COR-L47 (cell line): ENCODE measurements at regions not wholly inside any gene's neighbourhood (a gene's known extent, or its start where the extent isn't known, plus 50 kb on each side); places are given as distances from the start of the nearest gene placed in this dataset.

ENCODE experiments used
- DNase-seq: peaks from one replicate; lab custom pipeline; 2025; lab: John Stamatoyannopoulos, UW

DNA sequence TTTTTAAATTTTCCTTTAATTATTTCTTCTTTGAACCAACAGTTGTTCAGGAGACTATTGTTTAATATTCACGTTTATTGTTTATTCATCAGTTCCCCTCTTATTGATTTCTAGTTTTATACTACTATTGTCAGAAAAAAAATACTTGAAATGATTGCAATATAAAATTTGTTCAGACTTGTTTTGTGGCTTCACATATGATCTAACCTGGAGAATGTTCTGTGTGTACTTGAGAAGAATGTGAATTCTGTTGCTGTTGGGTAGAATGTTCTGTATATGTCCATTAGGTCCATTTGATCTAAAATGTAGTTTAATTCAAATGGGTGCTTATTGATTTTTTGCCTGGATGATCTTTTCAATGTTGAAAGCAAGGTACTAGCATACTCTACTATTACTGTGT is 408.7 kb upstream of the RIOK2 start:
- no peak for DNase-seq

DNA sequence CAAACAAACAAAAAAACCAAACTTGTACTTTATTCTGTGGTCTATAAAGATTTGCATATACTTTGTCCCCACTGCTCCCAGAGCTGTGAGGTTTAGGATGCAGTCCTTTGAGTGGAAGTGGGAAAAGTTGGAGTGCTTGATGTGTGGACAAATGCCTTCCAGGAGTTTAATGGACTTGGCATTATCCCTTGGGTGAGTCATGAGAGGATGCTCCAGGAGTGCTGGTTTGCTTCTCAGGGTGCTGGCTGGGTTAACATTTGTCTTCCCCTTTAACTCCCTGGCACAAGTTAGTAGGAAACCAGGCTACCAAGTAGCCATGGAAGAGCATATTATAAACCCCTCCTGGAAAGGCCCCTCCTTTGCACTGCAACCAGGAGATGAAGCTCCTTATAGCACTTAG is 417.4 kb upstream of the RIOK2 start:
- DNase-seq = no peak

DNA sequence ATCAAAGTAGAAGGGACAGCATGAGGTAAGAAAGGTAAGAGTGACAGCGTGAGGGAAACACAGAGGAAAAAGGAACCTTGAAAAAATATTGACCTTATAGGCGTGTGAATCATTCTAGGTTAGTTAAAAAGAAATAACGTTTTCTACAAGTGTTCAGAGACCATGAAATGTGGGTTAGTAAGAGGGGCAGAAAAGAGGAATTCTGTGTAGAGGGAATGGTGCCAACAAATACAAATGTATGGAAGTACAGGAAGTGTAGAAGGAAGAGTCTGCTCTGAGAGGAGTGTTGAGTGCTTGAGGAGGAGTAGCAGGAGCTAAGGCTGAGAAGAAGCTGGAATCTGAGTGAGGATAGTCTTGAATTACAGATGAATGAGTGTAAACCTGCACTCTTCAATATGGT is 418.6 kb upstream of the RIOK2 start:
- no peak for DNase-seq

DNA sequence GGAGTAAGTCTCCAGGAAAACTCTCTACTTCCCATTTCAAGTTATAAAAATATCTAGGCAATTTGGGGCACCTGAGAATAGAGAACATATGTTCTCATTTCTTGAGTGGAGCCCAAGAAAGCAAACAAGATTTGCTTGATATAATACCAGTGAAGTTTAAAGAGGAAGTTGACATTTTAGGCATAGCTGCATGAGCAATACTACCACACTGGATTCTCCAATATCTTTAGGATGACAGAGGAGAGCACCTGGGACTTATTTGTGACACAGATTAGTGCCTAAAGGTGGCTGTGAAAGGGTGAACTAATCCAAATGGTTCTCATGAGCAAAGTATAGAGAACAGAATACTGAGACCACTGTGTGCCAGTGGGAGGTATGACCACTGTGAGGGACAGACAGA is 423.5 kb upstream of the RIOK2 start:
- no peak for DNase-seq

DNA sequence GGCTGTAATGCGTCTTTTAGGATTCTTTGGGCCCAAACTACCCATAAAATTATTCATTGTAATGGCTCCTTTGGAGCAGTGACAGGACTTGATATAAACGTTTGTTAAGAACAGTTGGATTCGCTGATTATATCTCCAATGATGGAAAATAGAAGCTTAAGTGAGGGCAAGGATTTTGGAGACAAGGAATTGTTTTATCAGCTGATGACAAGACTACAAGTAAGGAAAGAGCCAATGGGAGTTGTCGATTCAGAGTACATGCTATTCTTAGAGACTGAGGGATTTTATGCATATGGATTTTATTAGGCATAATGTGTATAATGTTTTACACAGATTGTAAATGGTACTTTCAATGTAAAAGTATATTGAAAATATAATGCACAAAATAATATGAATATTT is 425.5 kb upstream of the RIOK2 start:
- no peak for DNase-seq

DNA sequence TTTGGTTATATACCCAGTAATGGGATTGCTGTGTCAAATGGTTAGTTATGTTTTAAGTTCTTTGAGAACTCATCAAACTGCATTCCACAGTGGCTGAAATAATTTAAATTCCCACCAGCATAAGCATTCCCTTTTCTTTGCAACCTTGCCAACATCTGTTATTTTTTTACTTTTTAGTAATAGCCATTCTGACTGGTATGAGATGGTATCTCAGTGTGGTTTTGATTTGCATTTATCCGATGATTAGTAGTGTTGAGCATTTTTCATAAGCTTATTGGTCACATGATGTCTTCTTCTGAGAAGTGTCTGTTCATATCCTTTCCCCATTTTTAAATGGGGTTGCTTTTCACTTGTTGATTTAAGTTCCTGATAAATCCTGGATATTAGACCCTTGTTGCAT is 435.7 kb upstream of the RIOK2 start:
- DNase-seq = no peak

DNA sequence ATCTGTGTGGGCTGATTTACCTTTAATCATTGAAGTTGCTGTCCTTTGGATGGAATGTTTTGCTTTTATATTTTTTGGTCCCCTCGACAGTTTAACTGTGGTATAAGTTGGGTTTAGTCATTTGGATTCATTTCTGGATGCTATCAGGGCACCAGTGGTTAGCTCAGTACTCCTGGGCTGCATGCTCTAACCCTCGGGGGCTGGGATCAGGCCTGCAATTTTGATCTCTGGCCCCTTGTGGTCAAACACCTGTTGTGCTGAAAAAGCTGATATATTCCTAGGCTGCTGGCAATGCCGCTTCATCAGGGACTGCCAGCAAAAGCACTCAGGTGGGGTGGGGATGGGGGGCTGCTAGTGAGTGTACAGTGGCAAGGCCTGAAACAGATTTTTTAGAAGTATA is 440.4 kb upstream of the RIOK2 start:
- no peak for DNase-seq

DNA sequence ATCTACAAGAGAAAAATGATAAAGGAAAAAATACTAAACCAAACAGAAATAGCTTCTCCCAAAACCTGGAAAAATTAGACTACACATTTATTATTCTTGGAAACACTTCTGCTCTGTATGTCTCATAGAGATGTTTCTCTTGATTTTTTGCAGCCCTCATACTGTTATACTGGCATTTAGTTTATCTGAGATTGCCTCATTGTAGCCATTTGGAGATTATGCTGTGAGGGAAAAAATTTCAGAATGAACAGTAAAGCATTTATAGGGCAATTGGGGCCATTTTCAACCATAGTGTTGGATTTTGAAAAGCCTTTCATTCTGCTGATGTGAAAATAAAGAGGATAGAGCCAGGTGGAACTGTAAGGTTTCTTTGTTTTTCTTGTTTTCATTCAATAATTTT is 441.8 kb upstream of the RIOK2 start:
- DNase-seq = no peak

DNA sequence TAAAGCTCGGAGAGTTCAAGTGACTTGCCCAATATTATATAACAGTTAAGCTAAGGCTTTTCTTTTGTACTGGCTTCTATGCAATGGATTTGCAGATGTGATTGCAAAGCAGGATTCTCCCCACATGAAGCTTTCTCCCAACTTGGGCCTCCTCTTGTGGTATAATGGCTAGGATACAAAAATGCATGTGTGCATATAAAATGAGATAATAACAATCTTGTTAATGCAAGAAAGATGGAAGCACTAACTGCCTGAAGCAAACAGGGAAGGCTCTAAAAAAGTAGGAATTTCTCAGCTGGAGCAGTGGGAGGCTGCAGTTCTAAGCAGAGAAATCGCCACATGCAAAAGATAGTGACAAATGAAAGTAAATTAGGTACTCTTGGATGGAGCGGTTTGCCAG is 444.2 kb upstream of the RIOK2 start:
- DNase-seq = no peak

DNA sequence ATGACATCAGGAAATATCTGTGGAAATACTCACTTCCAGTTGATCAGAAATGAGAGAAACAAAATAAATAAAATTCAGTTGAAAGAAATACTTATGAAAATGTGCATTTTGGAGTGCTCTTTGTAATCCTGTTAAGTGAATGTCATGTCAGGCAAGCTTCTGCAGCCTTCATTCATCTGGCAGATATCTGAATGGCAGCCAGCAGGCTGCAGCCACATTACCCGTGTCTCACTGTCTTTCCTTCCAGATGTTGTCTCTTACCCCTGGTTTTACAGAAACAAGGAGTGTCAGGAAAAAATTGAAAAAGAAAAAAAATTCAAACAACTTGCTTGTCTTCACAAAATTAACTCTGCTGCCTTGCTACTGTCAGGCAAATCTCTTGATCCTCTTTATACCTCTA is 445.0 kb upstream of the RIOK2 start:
- DNase-seq = no peak

DNA sequence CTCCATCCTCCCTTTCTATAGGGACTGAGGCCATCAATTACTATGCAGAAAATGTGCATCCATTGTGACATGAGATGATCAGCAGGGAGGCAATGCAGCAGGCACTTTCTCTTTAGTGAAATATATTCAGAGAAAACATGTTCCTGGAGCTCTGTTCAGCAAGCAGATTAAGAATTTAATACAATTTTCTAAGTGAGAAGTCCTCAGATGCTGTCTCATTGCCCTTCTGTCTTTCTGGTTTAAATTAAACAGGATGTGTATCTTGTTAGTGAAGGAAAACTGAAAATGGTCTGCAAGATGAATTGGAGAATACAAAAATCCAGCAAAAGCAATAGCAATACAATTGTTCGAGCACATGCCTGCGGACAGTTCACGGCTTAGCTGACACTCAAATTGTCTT is 445.8 kb upstream of the RIOK2 start:
- no peak for DNase-seq

DNA sequence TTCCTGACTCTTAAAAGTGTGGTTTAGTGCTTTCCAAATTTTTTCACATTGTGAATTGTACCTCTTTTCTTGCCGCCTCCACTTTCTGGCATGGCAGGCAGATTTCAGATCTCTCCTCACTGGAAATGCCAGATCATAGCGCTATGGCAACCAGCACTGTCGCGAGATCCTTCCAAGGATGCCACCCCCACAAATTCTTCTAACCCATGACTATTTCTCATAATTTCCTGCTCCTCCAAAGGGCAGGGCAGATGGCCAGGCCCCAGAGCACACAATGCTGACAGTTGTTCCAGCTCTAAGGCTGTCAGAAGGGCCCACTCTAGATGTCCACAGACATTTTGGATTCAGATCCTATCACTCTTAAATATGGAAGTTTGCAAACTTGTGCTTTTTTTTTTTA is 446.2 kb upstream of the RIOK2 start:
- no peak for DNase-seq

DNA sequence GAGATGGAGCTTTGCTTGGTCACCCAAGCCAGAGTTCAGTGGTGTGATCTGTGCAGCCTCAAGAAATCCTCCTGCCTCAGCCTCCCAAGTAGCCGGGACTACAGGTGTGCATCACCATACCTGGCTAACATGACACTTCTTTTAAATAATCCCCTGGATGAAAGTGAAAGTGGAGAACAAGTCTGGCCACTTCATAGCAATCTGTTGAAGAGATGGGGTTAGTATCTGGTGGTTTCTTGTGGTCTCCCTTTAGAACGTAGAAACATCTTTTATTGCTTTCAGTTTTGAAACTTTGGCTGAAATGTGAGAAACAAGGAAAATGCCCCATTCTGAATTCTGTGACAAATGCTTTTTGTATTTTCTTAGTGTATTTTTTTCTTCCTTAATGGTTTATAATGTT is 452.5 kb upstream of the RIOK2 start:
- DNase-seq = no peak

DNA sequence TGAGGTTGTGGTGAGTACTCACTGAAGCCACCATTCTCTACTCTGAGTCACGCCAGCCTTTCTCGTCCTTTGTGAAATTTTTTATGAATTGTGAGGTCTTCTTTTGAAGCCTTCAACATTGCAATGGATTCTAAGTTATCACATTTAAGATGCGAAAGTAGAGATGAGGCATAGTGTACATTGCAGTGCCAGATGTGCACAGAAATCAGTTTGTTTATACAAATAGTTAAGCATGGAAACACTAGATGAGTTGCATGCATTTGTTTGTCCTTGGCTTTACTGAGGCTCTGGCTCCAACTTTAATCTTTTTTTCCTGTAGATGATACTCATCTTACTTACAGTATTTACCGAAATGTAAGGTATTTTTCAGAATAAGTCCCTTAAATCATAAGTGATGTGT is 453.7 kb upstream of the RIOK2 start:
- DNase-seq = no peak

DNA sequence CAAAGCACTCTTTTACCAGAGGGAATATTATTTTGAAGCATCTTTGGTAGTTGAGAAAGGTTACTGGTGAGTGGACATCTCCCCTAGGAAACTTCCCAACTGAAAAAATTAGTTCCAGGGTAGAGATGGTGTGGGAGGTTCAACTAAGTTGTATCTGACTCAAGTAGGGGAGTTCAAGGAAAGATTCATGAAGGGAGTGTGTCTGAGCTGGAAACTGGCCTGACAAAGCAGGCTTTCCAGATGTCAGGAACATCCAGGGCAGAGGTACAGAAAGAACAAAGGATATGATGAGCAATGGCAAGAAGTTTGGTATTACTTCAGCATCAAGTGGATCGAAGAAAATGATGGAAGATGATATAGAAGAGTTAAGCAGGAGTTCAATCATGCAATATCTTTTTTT is 458.0 kb upstream of the RIOK2 start:
- no peak for DNase-seq

DNA sequence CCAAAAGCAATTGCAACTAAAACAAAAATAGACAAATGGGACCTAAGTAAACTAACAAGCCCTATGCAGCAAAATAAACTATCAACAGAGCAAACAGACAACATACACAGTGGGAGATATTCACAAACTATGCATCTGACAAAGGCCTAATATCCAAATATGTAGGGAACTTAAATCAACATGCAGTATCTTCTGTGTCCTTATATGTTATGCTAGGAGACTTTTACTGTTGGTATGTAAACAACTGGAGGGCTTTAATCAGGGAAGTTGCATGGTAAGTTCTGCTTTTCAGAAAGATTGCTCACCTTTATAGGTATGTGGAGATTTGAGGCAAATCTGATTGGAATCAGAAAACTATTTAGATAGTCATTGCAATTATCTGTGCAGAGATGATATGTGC is 461.2 kb upstream of the RIOK2 start:
- DNase-seq = no peak

DNA sequence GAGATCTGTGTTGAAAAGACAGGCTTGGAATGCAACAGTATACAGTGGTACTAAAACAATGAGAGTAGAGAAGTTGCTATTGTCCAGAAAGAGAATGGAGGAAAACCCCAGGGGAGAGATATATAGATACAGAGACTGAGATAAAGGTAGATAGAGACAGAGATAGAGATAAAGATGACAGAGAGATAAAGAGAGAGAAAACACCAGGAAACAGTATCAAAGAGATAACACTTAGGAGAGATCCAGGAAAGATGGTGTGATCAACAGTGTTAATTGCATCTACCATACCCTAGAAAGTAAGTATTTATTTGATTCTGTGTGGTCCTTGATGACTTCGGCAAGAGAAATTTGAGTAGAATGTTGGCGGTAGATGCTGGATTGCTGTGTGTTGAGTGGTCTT is 461.8 kb upstream of the RIOK2 start:
- DNase-seq = no peak

DNA sequence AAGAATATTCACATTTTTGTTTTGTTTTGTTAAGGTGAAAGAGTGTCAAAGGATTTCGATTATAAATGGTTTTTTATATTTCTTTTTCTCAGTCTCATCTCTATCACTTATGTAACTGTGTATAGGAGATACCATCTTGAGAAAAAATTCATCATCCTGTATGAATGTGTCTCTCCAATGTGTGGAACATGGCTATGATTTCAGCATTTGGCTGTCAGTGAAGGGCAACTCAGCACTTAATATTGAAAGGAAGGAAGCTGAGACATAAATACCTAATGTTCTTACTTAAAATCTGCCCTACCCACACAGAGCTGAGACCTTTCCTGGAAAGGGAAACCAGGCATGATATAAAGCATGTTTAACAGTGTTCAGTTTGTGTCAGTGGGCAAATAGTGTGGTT is 474.2 kb upstream of the RIOK2 start:
- DNase-seq = no peak

DNA sequence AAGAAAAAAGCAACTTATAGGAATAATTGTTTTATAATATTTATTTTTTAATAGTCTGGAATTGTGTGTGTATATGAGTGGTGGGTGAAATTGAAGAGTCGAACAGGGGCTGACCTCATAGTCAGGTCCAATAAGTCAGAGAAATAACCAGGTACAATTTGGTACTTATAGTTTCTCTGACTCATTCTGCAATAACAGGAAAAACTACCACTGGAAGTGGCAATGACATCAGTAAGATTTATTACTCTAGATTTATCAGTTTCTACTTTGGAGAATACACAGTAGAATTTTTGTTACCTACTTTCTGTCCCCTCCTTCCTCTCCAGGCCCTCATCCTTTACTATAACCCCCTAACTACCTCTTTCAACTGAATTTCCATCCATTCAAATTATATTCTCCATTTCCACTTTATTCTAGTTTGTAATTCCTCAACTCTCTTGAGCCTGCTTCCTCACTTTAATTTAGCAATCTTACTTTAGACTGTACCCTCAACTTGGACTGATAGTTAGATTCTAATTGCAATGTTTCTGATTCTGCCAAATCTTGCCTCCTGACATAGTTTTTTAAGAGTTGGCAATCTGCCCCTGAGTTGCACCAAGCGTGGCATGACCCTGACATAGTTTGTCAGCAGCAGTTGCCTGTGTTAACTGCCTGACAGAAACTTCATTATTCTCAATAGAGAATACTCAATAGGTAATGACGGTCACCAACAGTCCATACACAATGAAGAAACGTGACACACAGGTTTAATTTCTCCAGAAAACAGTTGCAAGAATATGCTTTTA is 475.3 kb upstream of the RIOK2 start:
- no peak for DNase-seq

DNA sequence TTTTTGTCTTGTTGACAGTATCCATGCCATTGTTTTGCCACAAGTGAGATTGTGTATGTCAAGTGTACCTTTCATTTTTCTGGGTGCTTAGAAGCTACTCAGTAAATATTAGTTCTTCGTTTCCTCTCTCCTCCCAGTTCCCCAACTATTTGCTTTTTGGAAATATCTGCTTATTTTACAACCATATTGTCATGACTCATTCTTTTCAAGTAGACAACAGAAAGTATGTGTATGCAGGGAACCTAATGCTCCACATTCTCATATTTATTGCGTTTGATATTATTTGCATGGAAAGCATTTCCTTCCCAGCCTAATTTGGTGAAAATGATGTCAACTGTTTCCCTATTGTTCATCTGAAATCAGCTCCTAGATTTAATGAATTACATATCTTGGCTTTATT is 483.7 kb upstream of the RIOK2 start:
- no peak for DNase-seq

DNA sequence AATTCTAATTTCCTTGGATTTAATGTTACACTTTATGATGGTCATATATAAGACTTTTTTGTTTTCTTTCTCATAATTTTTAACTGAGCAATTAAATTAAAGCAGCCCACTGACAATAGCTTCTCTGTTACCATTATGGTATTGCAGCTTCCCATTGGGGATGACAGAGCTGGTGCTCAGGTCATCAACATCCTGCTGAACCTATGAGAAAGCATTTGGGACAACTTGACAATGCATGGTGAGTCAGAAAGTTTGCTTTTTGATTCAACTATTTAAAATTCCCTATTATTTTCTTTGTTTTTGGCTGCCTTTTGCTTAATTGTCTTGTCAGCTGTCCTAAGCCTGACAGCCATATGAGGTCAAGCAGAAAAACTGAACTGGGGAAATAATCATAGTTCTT is 487.4 kb upstream of the RIOK2 start:
- DNase-seq = no peak

DNA sequence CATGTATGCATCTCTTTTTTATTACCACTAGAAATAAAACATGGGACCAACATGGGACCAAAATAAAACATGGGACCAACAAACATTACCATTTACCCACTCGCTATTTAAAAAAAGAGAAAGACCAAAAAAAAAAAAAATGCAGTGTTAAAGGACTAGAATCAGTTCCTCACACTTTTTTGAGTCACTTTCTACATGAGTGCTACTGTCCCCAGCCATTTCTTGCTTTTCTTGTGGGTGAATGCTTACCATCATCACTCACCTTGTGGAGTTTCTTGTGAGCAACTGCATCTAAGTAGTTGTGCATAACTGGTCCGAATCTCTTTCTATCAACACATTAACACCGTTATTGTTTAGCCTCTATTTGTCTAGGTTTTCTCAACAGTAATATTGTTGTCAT is 493.6 kb upstream of the RIOK2 start:
- DNase-seq = no peak

DNA sequence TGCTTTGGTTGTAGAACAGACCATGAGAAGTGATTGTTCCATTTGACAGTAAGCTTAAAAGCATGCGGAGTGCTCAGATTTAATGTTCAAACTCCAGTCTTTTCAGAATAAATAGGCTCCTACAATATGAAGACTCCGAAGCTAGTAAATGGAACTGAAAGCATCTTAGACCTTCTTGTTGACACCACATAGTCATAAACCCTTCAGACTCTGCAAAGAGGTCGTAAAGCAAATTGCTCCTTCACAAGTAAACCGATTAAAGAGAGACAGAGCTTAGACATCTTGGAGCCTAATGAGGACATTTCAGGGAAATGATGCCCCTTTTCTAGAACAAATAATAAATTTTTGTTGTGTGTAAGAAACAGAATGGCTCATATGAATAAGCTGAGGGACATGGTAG is 511.0 kb upstream of the RIOK2 start:
- no peak for DNase-seq

DNA sequence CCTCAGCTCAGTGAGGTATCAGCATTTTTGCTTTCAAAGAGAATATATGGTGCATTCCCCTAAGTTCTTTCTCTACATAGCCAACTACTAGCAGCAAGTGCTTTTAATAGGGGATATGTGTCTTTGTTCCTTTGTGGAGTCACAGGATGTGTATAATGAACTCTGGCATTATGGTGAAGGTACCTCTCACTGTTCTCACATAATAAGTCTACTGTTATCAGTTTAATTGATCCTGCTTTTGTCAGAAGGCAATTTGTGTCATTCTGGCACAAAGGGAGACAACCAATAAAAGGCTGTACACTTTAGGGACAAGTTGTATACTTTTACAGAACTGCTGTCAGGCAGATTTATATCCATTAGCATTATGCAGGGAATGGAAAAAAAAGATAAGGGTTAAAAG is 531.4 kb upstream of the RIOK2 start:
- no peak for DNase-seq

DNA sequence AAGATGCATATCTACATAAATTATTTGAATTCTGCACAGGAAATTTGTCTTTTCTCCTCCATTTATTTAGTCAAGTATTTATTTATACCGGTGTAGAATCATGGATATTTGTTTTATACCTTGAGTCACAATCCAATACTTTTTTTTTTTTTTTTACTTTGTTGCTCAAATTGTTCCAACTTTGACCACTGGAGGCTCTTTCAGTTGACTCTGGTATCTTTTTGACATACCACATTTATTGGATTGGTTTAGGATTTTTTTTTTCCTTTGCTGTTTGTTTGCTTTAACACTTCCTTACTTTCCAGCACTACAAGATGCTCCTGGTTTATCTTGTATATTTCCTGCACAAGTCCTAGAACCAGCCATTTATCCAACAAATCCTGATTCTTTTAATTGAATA is 543.1 kb upstream of the RIOK2 start:
- DNase-seq = no peak
